Ascending aorta (tissue), 2 donors: ENCODE measurements at regions not wholly inside any gene's neighbourhood (a gene's known extent, or its start where the extent isn't known, plus 50 kb on each side); places are given as distances from the start of the nearest gene placed in this dataset.
A peak's percentile ranks its signal among the peaks of the same experiment; 100 is the strongest.

ENCODE experiments used
- DNase-seq, 2 donors: peaks; one replicate each; pipeline ENCODE4 v3.0.0-alpha.2; 2019; ENCODE audit warnings: low spot score in 2 of 2
- H3K27ac ChIP-seq, 2 donors: fragments of 200-600 bp; sonication (generic); one replicate each; pipeline ENCODE4 v1.5.1; 2016 to 2017; ENCODE audit warnings: mild to moderate bottlenecking in 1 of 2
- H3K27me3 ChIP-seq: fragments of 200-600 bp; sonication (generic); one replicate; pipeline ENCODE4 v1.5.1; 2017
- H3K36me3 ChIP-seq, 2 donors: fragments of 200-600 bp; sonication (generic); one replicate each; pipeline ENCODE4 v1.5.1; 2016
- H3K4me1 ChIP-seq, 2 donors: fragments of 200-600 bp; sonication (generic); one replicate each; pipeline ENCODE4 v1.5.1; 2016 to 2017; ENCODE audit warnings: mild to moderate bottlenecking in 1 of 2
- H3K4me3 ChIP-seq, 2 donors: fragments of 200-600 bp; sonication (generic); one replicate each; pipeline ENCODE4 v1.5.1; 2016 to 2017; ENCODE audit warnings: mild to moderate bottlenecking in 1 of 2
- H3K9me3 ChIP-seq, 2 donors: fragments of 200-600 bp; sonication (generic); one replicate each; pipeline ENCODE4 v1.5.1; 2016
- CTCF ChIP-seq, 3 experiments: fragments of 200-600 bp in 2 of 3; fragments of 450-650 bp in 1 of 3; sonication (generic) in 2 of 3; IDR thresholded peaks; one replicate each; pipeline ENCODE4 v1.5.1; 2016 to 2019; ENCODE audit warnings: antibody characterized with exemption in 3 of 3, mild to moderate bottlenecking in 1 of 3, moderate library complexity in 1 of 3
- intact Hi-C: fragments of 100-400 bp; cut with DNase I; formaldehyde crosslinking; loops from one replicate; pipeline ENCODE4 v1.15.1; 2023

- Histone ChIP-seq H3K36me3 (no peaks in the 10 kb centered on the region), H3K4me1 (no peaks in the 10 kb centered on the region), H3K9me3 (no peaks in the 10 kb centered on the region), H3K4me3 (no peak overlapping the region), H3K27ac (no peak overlapping the region), H3K27me3 (no peaks in the 10 kb centered on the region)
- no peak for DNase-seq
- intact Hi-C loops: no loop called here
- no peak for TF ChIP-seq CTCF (IDR thresholded peaks at IDR 0.05)
These were observed 194.9 kb downstream of the UTP18 start for GRCh38 chr17:51455211-51455610.

GRCh38 chr17:51455931-51456330 lies 195.6 kb downstream of the UTP18 start:
- no peaks in the 10 kb centered on the region for H3K27me3 ChIP-seq
- intact Hi-C loops: no loop called here
- no peak overlapping the region for H3K4me3 ChIP-seq
- TF ChIP-seq CTCF (IDR thresholded peaks at IDR 0.05): no peak
- no peak overlapping the region for H3K27ac ChIP-seq
- no peaks in the 10 kb centered on the region for H3K36me3 ChIP-seq
- no peaks in the 10 kb centered on the region for H3K4me1 ChIP-seq
- no peaks in the 10 kb centered on the region for H3K9me3 ChIP-seq
- DNase-seq: no peak

- no peak for TF ChIP-seq CTCF (IDR thresholded peaks at IDR 0.05)
- Histone ChIP-seq H3K36me3 (no peaks in the 10 kb centered on the region), H3K27me3 (no peaks in the 10 kb centered on the region), H3K4me3 (no peak overlapping the region), H3K9me3 (no peaks in the 10 kb centered on the region), H3K27ac (no peak overlapping the region), H3K4me1 (no peaks in the 10 kb centered on the region)
- no peak for DNase-seq
- intact Hi-C loops: no loop called here
These were observed 196.6 kb downstream of the UTP18 start for GRCh38 chr17:51456942-51457341.

- Histone ChIP-seq H3K36me3 (no peaks in the 10 kb centered on the region), H3K4me1 (no peaks in the 10 kb centered on the region), H3K27ac (no peak overlapping the region), H3K27me3 (no peaks in the 10 kb centered on the region), H3K4me3 (no peak overlapping the region), H3K9me3 (no peaks in the 10 kb centered on the region)
- intact Hi-C loops: no loop called here
- TF ChIP-seq CTCF (IDR thresholded peaks at IDR 0.05): peak in 2 of 3 experiments; percentile 27 to 41
- no peak for DNase-seq
These were observed 201.2 kb downstream of the UTP18 start for GRCh38 chr17:51461578-51462004.

GRCh38 chr17:51463353-51463752 lies 203.0 kb downstream of the UTP18 start:
- intact Hi-C loops: no loop called here
- TF ChIP-seq CTCF (IDR thresholded peaks at IDR 0.05): no peak
- Histone ChIP-seq H3K9me3 (no peaks in the 10 kb centered on the region), H3K4me3 (no peak overlapping the region), H3K27me3 (no peaks in the 10 kb centered on the region), H3K27ac (no peak overlapping the region), H3K4me1 (no peaks in the 10 kb centered on the region), H3K36me3 (no peaks in the 10 kb centered on the region)
- no peak for DNase-seq

- H3K4me3 ChIP-seq: no peak overlapping the region
- no peak for DNase-seq
These were observed 207.0 kb downstream of the UTP18 start for GRCh38 chr17:51467336-51467735.

More at GRCh38 chr17:51467336-51467735, 207.0 kb downstream of the UTP18 start:
- Histone ChIP-seq H3K4me1 (no peaks in the 10 kb centered on the region), H3K9me3 (no peaks in the 10 kb centered on the region), H3K36me3 (no peaks in the 10 kb centered on the region), H3K27me3 (no peaks in the 10 kb centered on the region), H3K27ac (no peak overlapping the region)
- intact Hi-C loops: no loop called here
- TF ChIP-seq CTCF (IDR thresholded peaks at IDR 0.05): no peak
